ENCODE measurements at regions not wholly inside any gene's neighbourhood (a gene's known extent, or its start where the extent isn't known, plus 50 kb on each side); places are given as distances from the start of the nearest gene placed in this dataset.

GRCh38 chr13:88729605-88730004 is 1058.4 kb downstream of the SLITRK5 start:
- Histone ChIP-seq H3K27me3 (ENCODE audit: control insufficient read depth, insufficient read depth, low read length) (no peaks in the 10 kb centered on the region), H3K9ac (no peak overlapping the region), H2AFZ (no peak overlapping the region), H3K4me1 (no peaks in the 10 kb centered on the region), H3K79me2 (no peaks in the 10 kb centered on the region), H3K4me2 (ENCODE audit: low read length) (no peak overlapping the region), H3K4me3 (ENCODE audit: low read depth, low read length) (no peak overlapping the region), H3K27ac (no peak overlapping the region), H3K9me3 (ENCODE audit: control insufficient read depth, low read length) (no peaks in the 10 kb centered on the region), H3K36me3 (ENCODE audit: control insufficient read depth, insufficient read depth, low read length) (no peaks in the 10 kb centered on the region)
- TF ChIP-seq, protein P1, sequence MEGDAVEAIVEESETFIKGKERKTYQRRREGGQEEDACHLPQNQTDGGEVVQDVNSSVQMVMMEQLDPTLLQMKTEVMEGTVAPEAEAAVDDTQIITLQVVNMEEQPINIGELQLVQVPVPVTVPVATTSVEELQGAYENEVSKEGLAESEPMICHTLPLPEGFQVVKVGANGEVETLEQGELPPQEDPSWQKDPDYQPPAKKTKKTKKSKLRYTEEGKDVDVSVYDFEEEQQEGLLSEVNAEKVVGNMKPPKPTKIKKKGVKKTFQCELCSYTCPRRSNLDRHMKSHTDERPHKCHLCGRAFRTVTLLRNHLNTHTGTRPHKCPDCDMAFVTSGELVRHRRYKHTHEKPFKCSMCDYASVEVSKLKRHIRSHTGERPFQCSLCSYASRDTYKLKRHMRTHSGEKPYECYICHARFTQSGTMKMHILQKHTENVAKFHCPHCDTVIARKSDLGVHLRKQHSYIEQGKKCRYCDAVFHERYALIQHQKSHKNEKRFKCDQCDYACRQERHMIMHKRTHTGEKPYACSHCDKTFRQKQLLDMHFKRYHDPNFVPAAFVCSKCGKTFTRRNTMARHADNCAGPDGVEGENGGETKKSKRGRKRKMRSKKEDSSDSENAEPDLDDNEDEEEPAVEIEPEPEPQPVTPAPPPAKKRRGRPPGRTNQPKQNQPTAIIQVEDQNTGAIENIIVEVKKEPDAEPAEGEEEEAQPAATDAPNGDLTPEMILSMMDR (IDR thresholded peaks at IDR 0.05): no peak

DNA sequence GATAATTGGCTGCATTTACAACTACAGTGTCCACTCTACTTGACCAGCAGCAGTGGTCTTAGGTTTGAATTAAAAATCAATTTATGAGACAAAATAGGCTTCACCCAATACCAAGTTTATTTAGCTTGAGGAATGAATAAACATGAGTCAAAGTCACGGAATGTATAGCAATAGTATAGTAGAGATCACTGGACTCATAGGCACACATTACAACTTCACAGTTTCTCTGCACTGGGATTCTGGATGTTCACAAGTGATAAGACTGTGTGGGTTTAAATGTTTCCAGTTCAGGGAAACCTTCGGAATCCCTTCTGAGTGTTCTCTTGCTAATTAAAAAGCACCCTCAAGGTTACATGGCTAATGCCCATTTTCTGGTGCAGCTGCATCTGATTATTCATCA is 1064.9 kb downstream of the SLITRK5 start:
- H3K79me2 ChIP-seq: no peaks in the 10 kb centered on the region
- H3K4me3 ChIP-seq (ENCODE audit: low read depth, low read length): no peak overlapping the region
- no peak overlapping the region for H3K9ac ChIP-seq
- H3K27ac ChIP-seq: no peak overlapping the region
- no peaks in the 10 kb centered on the region for H3K4me1 ChIP-seq
- no peaks in the 10 kb centered on the region for H3K27me3 ChIP-seq (ENCODE audit: control insufficient read depth, insufficient read depth, low read length)
- H3K36me3 ChIP-seq (ENCODE audit: control insufficient read depth, insufficient read depth, low read length): no peaks in the 10 kb centered on the region
- H3K4me2 ChIP-seq (ENCODE audit: low read length): no peak overlapping the region
- no peak overlapping the region for H2AFZ ChIP-seq
- no peaks in the 10 kb centered on the region for H3K9me3 ChIP-seq (ENCODE audit: control insufficient read depth, low read length)
- TF ChIP-seq, protein P1 (IDR thresholded peaks at IDR 0.05): no peak

DNA sequence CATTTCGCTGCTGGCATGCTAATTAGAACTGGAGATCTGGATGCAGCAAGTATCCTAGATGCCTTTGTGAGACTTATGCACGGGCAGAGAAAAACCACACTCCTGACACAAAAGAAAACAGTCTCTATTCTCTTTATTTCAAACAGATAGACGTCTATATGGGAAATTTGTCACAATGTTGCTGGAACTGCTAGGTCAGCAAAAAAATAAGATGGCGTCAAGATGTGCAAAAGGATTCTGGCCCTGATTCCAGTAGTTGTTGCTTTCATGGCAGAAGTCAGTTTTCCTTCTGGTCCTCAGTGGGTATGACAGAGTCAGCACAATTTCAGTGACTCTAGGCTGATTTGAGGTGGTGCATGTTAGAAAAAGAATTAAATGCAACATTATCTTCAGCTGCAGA is 1068.0 kb downstream of the SLITRK5 start:
- H3K79me2 ChIP-seq: no peaks in the 10 kb centered on the region
- no peak overlapping the region for H3K9ac ChIP-seq
- H3K4me3 ChIP-seq (ENCODE audit: low read depth, low read length): no peak overlapping the region
- no peak overlapping the region for H3K4me2 ChIP-seq (ENCODE audit: low read length)
- H3K4me1 ChIP-seq: no peaks in the 10 kb centered on the region
- H3K9me3 ChIP-seq (ENCODE audit: control insufficient read depth, low read length): no peaks in the 10 kb centered on the region
- no peaks in the 10 kb centered on the region for H3K27me3 ChIP-seq (ENCODE audit: control insufficient read depth, insufficient read depth, low read length)
- no peak overlapping the region for H2AFZ ChIP-seq
- TF ChIP-seq, protein P1 (IDR thresholded peaks at IDR 0.05): no peak
- H3K36me3 ChIP-seq (ENCODE audit: control insufficient read depth, insufficient read depth, low read length): no peaks in the 10 kb centered on the region
- no peak overlapping the region for H3K27ac ChIP-seq

GRCh38 chr13:88744289-88744688 is 1073.1 kb downstream of the SLITRK5 start:
- Histone ChIP-seq H3K4me2 (ENCODE audit: low read length) (no peak overlapping the region), H3K9ac (no peak overlapping the region), H3K36me3 (ENCODE audit: control insufficient read depth, insufficient read depth, low read length) (no peaks in the 10 kb centered on the region), H3K79me2 (no peaks in the 10 kb centered on the region), H3K4me3 (ENCODE audit: low read depth, low read length) (no peak overlapping the region), H3K4me1 (no peaks in the 10 kb centered on the region), H3K27ac (no peak overlapping the region), H3K9me3 (ENCODE audit: control insufficient read depth, low read length) (no peaks in the 10 kb centered on the region), H3K27me3 (ENCODE audit: control insufficient read depth, insufficient read depth, low read length) (no peaks in the 10 kb centered on the region), H2AFZ (no peak overlapping the region)
- TF ChIP-seq, protein P1 (IDR thresholded peaks at IDR 0.05): no peak

- Histone ChIP-seq H3K9me3 (ENCODE audit: control insufficient read depth, low read length) (no peaks in the 10 kb centered on the region), H3K4me1 (no peaks in the 10 kb centered on the region), H3K9ac (no peak overlapping the region), H2AFZ (no peak overlapping the region), H3K27ac (no peak overlapping the region), H3K27me3 (ENCODE audit: control insufficient read depth, insufficient read depth, low read length) (no peaks in the 10 kb centered on the region), H3K79me2 (no peaks in the 10 kb centered on the region), H3K4me3 (ENCODE audit: low read depth, low read length) (no peak overlapping the region), H3K4me2 (ENCODE audit: low read length) (no peak overlapping the region), H3K36me3 (ENCODE audit: control insufficient read depth, insufficient read depth, low read length) (no peaks in the 10 kb centered on the region)
- TF ChIP-seq, protein P1 (IDR thresholded peaks at IDR 0.05): no peak
Measured at GRCh38 chr13:88745011-88745410, 1073.8 kb downstream of the SLITRK5 start.

Measured in parathyroid adenoma (tissue), 2 donors.